ENCODE measurements at regions not wholly inside any gene's neighbourhood (a gene's known extent, or its start where the extent isn't known, plus 50 kb on each side); places are given as distances from the start of the nearest gene placed in this dataset.

GRCh38 chr1:55746710-55747109 lies 531.5 kb upstream of the USP24 start:
- no peak for TF ChIP-seq POLR2A (IDR thresholded peaks at IDR 0.05; ENCODE audit: low read length)
- no peak for TF ChIP-seq GATA1 (IDR thresholded peaks at IDR 0.05; ENCODE audit: low read depth, low read length)

All from erythroblast (primary cell).